Neural progenitor cell (in vitro differentiated cells): ENCODE measurements at regions not wholly inside any gene's neighbourhood (a gene's known extent, or its start where the extent isn't known, plus 50 kb on each side); places are given as distances from the start of the nearest gene placed in this dataset.

Experiments used
- DNase-seq: peaks from one replicate; pipeline ENCODE4 v3.0.0-alpha.2; 2016; ENCODE audit warnings: low spot score
- H2AFZ ChIP-seq: fragments of 200-600 bp; sonication (generic); replicated peaks from 2 replicates; pipeline ENCODE4 v1.6.1; 2016; ENCODE audit warnings: antibody characterized with exemption
- H3F3A ChIP-seq: fragments of 200-600 bp; sonication (generic); 2 replicates; pipeline ENCODE4 v1.6.1; 2016; ENCODE audit warnings: antibody characterized with exemption, low read depth
- H3K27ac ChIP-seq: fragments of 200-600 bp; sonication (generic); 2 replicates; pipeline ENCODE4 v1.5.1; 2016; ENCODE audit warnings: mild to moderate bottlenecking
- H3K27me3 ChIP-seq: fragments of 200-600 bp; sonication (generic); 2 replicates; pipeline ENCODE4 v1.6.1; 2016; ENCODE audit warnings: mild to moderate bottlenecking, moderate library complexity
- H3K36me3 ChIP-seq: fragments of 200-600 bp; sonication (generic); 2 replicates; pipeline ENCODE4 v1.5.1; 2016
- H3K4me1 ChIP-seq: fragments of 200-600 bp; sonication (generic); 2 replicates; pipeline ENCODE4 v1.6.1; 2016; ENCODE audit warnings: mixed run types
- H3K4me2 ChIP-seq: fragments of 200-600 bp; sonication (generic); 2 replicates; pipeline ENCODE4 v1.6.1; 2016
- H3K4me3 ChIP-seq: fragments of 200-600 bp; sonication (generic); 2 replicates; pipeline ENCODE4 v1.5.1; 2016
- H3K79me2 ChIP-seq: fragments of 200-600 bp; sonication (generic); 2 replicates; pipeline ENCODE4 v1.6.1; 2016; ENCODE audit warnings: low read depth
- H3K9ac ChIP-seq: fragments of 200-600 bp; sonication (generic); 2 replicates; pipeline ENCODE4 v1.6.1; 2016
- H3K9me3 ChIP-seq: fragments of 200-600 bp; sonication (generic); 2 replicates; pipeline ENCODE4 v1.5.1; 2016; ENCODE audit warnings: low read depth
- H4K20me1 ChIP-seq: fragments of 200-600 bp; sonication (generic); 2 replicates; pipeline ENCODE4 v1.6.1; 2016; ENCODE audit warnings: low read depth
- H3K27ac Mint-ChIP-seq: 3 replicates; pipeline ENCODE4 v1.8.0; 2021; ENCODE audit warnings: mixed read lengths
- H3K27me3 Mint-ChIP-seq: 2 replicates; pipeline ENCODE4 v1.8.0; 2022; ENCODE audit warnings: low read depth, mild to moderate bottlenecking, inconsistent platforms, moderate library complexity, mixed read lengths; ENCODE audit not compliant: insufficient read depth
- H3K36me3 Mint-ChIP-seq: 3 replicates; pipeline ENCODE4 v1.8.0; 2021; ENCODE audit warnings: mixed read lengths
- H3K4me1 Mint-ChIP-seq: 3 replicates; pipeline ENCODE4 v1.8.0; 2021; ENCODE audit warnings: mixed read lengths
- H3K4me3 Mint-ChIP-seq: 3 replicates; pipeline ENCODE4 v1.8.0; 2021; ENCODE audit warnings: mild to moderate bottlenecking, moderate library complexity, mixed read lengths
- H3K9me3 Mint-ChIP-seq: 3 replicates; pipeline ENCODE4 v1.8.0; 2020; ENCODE audit warnings: mixed read lengths
- EZH2 ChIP-seq: fragments of 200-600 bp; sonication (generic); IDR thresholded peaks from 2 replicates; pipeline ENCODE4 v1.6.1; 2017; ENCODE audit warnings: antibody characterized with exemption, mild to moderate bottlenecking, moderate library complexity
- EZH2phosphoT487 ChIP-seq: fragments of 200-600 bp; sonication (generic); IDR thresholded peaks from 2 replicates; pipeline ENCODE4 v1.6.1; 2017; ENCODE audit warnings: antibody characterized with exemption
- TF ChIP-seq, protein P1 (sequence below): fragments of 200-600 bp; sonication (generic); IDR thresholded peaks from 2 replicates; pipeline ENCODE4 v1.5.1; 2017; ENCODE audit warnings: antibody characterized with exemption, mild to moderate bottlenecking

DNA sequence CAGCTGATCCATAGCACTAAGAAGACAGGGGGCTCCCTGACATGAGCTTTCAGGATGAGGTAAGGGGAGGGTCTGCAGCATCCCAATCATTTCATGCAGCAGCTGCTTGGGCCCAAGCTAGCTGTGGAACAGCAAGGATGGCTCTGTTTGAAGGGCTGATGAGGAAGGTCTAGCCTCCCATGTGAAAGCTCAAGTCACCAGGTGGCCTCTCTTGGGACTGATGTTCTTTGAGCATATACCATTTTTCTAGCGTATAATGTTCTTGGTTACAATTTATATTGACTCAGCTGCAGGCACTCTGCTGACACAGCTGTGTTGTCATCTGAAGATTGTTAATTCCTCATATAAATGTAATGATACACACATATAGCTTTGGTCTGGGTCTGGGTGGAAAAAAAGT lies 87.0 kb downstream of the CD200R1L start:
- Histone ChIP-seq H3F3A (no peaks in the 10 kb centered on the region), H3K9ac (no peak overlapping the region), H3K4me2 (no peak overlapping the region), H3K36me3 (no peaks in the 10 kb centered on the region), H2AFZ (no peak overlapping the region), H3K79me2 (no peaks in the 10 kb centered on the region), H3K4me3 (no peak overlapping the region), H3K9me3 (no peaks in the 10 kb centered on the region), H3K4me1 (no peaks in the 10 kb centered on the region), H3K27ac (no peak overlapping the region), H3K27me3 (no peaks in the 10 kb centered on the region), H4K20me1 (no peaks in the 10 kb centered on the region)
- no peak overlapping the region for H3K4me3 Mint-ChIP-seq
- no peaks in the 10 kb centered on the region for H3K27me3 Mint-ChIP-seq
- no peaks in the 10 kb centered on the region for H3K4me1 Mint-ChIP-seq
- H3K27ac Mint-ChIP-seq: no peak overlapping the region
- H3K9me3 Mint-ChIP-seq: no peaks in the 10 kb centered on the region
- H3K36me3 Mint-ChIP-seq: no peaks in the 10 kb centered on the region
- DNase-seq: no peak
- TF ChIP-seq, protein P1, sequence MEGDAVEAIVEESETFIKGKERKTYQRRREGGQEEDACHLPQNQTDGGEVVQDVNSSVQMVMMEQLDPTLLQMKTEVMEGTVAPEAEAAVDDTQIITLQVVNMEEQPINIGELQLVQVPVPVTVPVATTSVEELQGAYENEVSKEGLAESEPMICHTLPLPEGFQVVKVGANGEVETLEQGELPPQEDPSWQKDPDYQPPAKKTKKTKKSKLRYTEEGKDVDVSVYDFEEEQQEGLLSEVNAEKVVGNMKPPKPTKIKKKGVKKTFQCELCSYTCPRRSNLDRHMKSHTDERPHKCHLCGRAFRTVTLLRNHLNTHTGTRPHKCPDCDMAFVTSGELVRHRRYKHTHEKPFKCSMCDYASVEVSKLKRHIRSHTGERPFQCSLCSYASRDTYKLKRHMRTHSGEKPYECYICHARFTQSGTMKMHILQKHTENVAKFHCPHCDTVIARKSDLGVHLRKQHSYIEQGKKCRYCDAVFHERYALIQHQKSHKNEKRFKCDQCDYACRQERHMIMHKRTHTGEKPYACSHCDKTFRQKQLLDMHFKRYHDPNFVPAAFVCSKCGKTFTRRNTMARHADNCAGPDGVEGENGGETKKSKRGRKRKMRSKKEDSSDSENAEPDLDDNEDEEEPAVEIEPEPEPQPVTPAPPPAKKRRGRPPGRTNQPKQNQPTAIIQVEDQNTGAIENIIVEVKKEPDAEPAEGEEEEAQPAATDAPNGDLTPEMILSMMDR: no peak
- no peak for TF ChIP-seq EZH2
- TF ChIP-seq EZH2phosphoT487: no peak

DNA sequence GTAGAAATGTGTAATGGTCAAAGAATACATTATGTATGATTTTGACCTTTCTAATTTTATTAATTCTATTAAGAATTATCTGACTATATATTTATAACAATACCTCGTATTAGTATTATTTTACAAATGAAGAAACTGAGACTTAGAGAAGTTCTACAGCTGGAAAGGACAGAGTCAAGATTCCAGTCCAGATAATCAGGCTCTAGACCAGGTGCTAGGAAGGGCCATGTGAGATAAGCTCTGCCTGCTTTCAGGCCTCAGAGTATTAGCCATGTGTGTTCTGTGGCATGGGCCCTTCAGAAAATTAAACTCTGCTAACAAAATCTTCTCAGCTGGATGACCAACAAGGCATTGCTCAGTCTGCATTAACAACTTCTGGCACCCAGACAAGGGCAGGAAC lies 87.5 kb downstream of the CD200R1L start:
- H3K4me1 ChIP-seq: no peaks in the 10 kb centered on the region
- H3K27ac ChIP-seq: no peak overlapping the region
- no peaks in the 10 kb centered on the region for H3K4me1 Mint-ChIP-seq
- H3K27me3 Mint-ChIP-seq: no peaks in the 10 kb centered on the region
- no peaks in the 10 kb centered on the region for H3K27me3 ChIP-seq
- no peak overlapping the region for H3K4me2 ChIP-seq
- no peaks in the 10 kb centered on the region for H3F3A ChIP-seq
- H3K36me3 ChIP-seq: no peaks in the 10 kb centered on the region
- no peak overlapping the region for H3K4me3 Mint-ChIP-seq
- H3K9me3 ChIP-seq: no peaks in the 10 kb centered on the region
- H3K9me3 Mint-ChIP-seq: no peaks in the 10 kb centered on the region
- H3K27ac Mint-ChIP-seq: no peak overlapping the region
- H3K4me3 ChIP-seq: no peak overlapping the region
- H3K36me3 Mint-ChIP-seq: no peaks in the 10 kb centered on the region
- no peak overlapping the region for H3K9ac ChIP-seq
- no peak for DNase-seq
- TF ChIP-seq, protein P1: no peak
- no peak for TF ChIP-seq EZH2
- no peak for TF ChIP-seq EZH2phosphoT487
- H2AFZ ChIP-seq: no peak overlapping the region
- H3K79me2 ChIP-seq: no peaks in the 10 kb centered on the region
- H4K20me1 ChIP-seq: no peaks in the 10 kb centered on the region

DNA sequence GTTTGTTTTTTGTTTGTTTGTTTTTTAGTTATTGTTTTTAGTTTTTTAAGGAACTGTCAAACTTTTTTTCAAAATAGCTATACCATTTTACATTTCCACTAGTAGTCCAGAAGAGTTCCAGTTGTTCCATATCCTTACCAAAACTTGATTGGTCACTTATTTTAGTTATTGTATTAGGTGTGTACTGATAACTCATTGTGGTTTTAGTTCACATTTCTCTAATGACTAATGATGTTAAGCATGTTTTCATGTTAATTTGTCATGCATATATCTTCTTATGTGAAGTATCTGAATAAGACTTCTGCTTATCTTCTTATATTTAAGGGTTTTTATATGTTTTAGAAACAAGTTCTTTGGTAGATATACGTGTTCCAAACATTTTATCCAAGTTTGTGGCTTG lies 89.5 kb downstream of the CD200R1L start:
- no peaks in the 10 kb centered on the region for H3K4me1 Mint-ChIP-seq
- no peak overlapping the region for H3K9ac ChIP-seq
- H3K27me3 ChIP-seq: no peaks in the 10 kb centered on the region
- TF ChIP-seq EZH2 (no peak), EZH2phosphoT487 (no peak)
- TF ChIP-seq, protein P1: no peak
- H3K36me3 ChIP-seq: no peaks in the 10 kb centered on the region
- no peaks in the 10 kb centered on the region for H3K36me3 Mint-ChIP-seq
- H3K79me2 ChIP-seq: no peaks in the 10 kb centered on the region
- H3K4me2 ChIP-seq: no peak overlapping the region
- peaks cover 2% of the 10 kb centered on the region for H3K27me3 Mint-ChIP-seq
- no peaks in the 10 kb centered on the region for H4K20me1 ChIP-seq
- H3K4me3 Mint-ChIP-seq: no peak overlapping the region
- H3K9me3 Mint-ChIP-seq: no peaks in the 10 kb centered on the region
- no peak overlapping the region for H3K27ac Mint-ChIP-seq
- no peak overlapping the region for H3K4me3 ChIP-seq
- H3K4me1 ChIP-seq: no peaks in the 10 kb centered on the region
- no peak overlapping the region for H3K27ac ChIP-seq
- no peak overlapping the region for H2AFZ ChIP-seq
- no peaks in the 10 kb centered on the region for H3F3A ChIP-seq
- no peaks in the 10 kb centered on the region for H3K9me3 ChIP-seq
- no peak for DNase-seq
